Thyroid gland (tissue), 4 donors: ENCODE measurements at regions not wholly inside any gene's neighbourhood (a gene's known extent, or its start where the extent isn't known, plus 50 kb on each side); places are given as distances from the start of the nearest gene placed in this dataset.

Source experiments
- CTCF ChIP-seq, 6 experiments: fragments of 200-600 bp in 3 of 6; fragments of 450-650 bp in 3 of 6; sonication (generic) in 3 of 6; IDR thresholded peaks; one replicate each; pipeline ENCODE4 v1.5.1; 2016 to 2019; ENCODE audit warnings: antibody characterized with exemption in 6 of 6, mild to moderate bottlenecking in 2 of 6, inconsistent platforms in 1 of 6, moderate library complexity in 1 of 6
- POLR2A ChIP-seq, 2 donors: fragments of 450-650 bp; IDR thresholded peaks; one replicate each; pipeline ENCODE4 v1.6.1; 2017; ENCODE audit warnings: antibody characterized with exemption in 2 of 2, mild to moderate bottlenecking in 2 of 2, moderate library complexity in 1 of 2

- TF ChIP-seq CTCF (IDR thresholded peaks at IDR 0.05) (no peak), POLR2A (IDR thresholded peaks at IDR 0.05) (no peak)
These were observed 594.1 kb downstream of the INHBA start for GRCh38 chr7:41108821-41109220.
